GM12878 (cell line): ENCODE measurements at regions not wholly inside any gene's neighbourhood (a gene's known extent, or its start where the extent isn't known, plus 50 kb on each side); places are given as distances from the start of the nearest gene placed in this dataset.

ENCODE experiments used
- ATAC-seq: fragments of 200-7000 bp; cut with Tn5 transposase; 3 replicates; pipeline ENCODE4 v1.9.1; 2020; ENCODE audit warnings: mild to moderate bottlenecking, moderate library complexity
- BruUV-seq: library from RNA; stranded (reverse); fragments of 400-500 nt; replicated peaks from 2 replicates; lab custom pipeline; 2021; lab: Mats Ljungman, UMichigan
- CTCF ChIA-PET: fragments of 300-600 bp; sonication (Branson Sonifier 250); formaldehyde crosslinking; extraction: SDS; loops from one replicate; lab custom pipeline; 2021; ENCODE audit warnings: inconsistent platforms; lab: Yijun Ruan, JAX
- POLR2A ChIA-PET: fragments of 350-600 bp; formaldehyde crosslinking; extraction: SDS; loops from one replicate; lab custom pipeline; 2021; ENCODE audit warnings: inconsistent platforms; lab: Charles Lee
- RAD21 ChIA-PET: fragments of 300-600 bp; sonication (Branson Sonifier 250); formaldehyde crosslinking; loops from one replicate; lab custom pipeline; 2023; ENCODE audit warnings: antibody characterized with exemption; ENCODE audit not compliant: unreplicated experiment; lab: Charles Lee
- SMC1A ChIA-PET: fragments of 300-600 bp; sonication (Branson Sonifier 250); formaldehyde crosslinking; loops from one replicate; lab custom pipeline; 2023; ENCODE audit not compliant: unreplicated experiment, uncharacterized antibody; lab: Charles Lee
- DNase-seq: peaks from one replicate; pipeline ENCODE4 v3.0.0-alpha.2; 2011; ENCODE audit warnings: low read depth, low spot score
- FAIRE-seq: peaks from 3 replicates; lab custom pipeline; 2011; peaks lifted over from hg19 to GRCh38; lab: Jason Lieb, UNC
- H2AFZ ChIP-seq: 2 replicates; pipeline ENCODE4 v1.6.0; 2011; ENCODE audit warnings: low read depth, low read length, control low read depth; ENCODE audit not compliant: control insufficient read depth
- H3K27ac ChIP-seq: 2 replicates; pipeline ENCODE4 v1.5.1; 2011; ENCODE audit warnings: control low read depth; ENCODE audit not compliant: control insufficient read depth, insufficient read depth
- H3K27me3 ChIP-seq, 2 experiments: replicated peaks in 1 of 2; 2 replicates each; pipeline versions ENCODE4 v1.6.0 to v1.6.1; 2011; ENCODE audit warnings: low read length in 1 of 2; ENCODE audit not compliant: control insufficient read depth in 2 of 2, insufficient read depth in 2 of 2
- H3K36me3 ChIP-seq, 2 experiments: 2 replicates each; pipeline ENCODE4 v1.5.1; 2011; ENCODE audit warnings: low read length in 1 of 2; ENCODE audit not compliant: control insufficient read depth in 2 of 2, insufficient read depth in 2 of 2
- H3K4me1 ChIP-seq: 2 replicates; pipeline ENCODE4 v1.6.1; 2011; ENCODE audit warnings: mild to moderate bottlenecking, low read length, moderate library complexity, mixed read lengths; ENCODE audit not compliant: control insufficient read depth, insufficient read depth
- H3K4me2 ChIP-seq: 2 replicates; pipeline ENCODE4 v1.6.0; 2011; ENCODE audit warnings: control low read depth; ENCODE audit not compliant: control insufficient read depth, insufficient read depth
- H3K4me3 ChIP-seq: fragments of 200-600 bp; sonication (generic); 2 replicates; pipeline ENCODE4 v1.5.1; 2016
- H3K79me2 ChIP-seq: 2 replicates; pipeline ENCODE4 v1.6.0; 2011; ENCODE audit warnings: low read length; ENCODE audit not compliant: control insufficient read depth, insufficient read depth
- H3K9ac ChIP-seq: 2 replicates; pipeline ENCODE4 v1.8.0; 2011; ENCODE audit warnings: low read length, control low read depth, mixed read lengths; ENCODE audit not compliant: control insufficient read depth, insufficient read depth
- H3K9me3 ChIP-seq: replicated peaks from 3 replicates; pipeline ENCODE4 v1.5.1; 2011; ENCODE audit warnings: mild to moderate bottlenecking, low read length; ENCODE audit not compliant: control insufficient read depth, insufficient read depth
- H4K20me1 ChIP-seq: 2 replicates; pipeline ENCODE4 v1.6.0; 2011; ENCODE audit not compliant: control insufficient read depth, insufficient read depth
- ATF7 ChIP-seq: fragments of 450-650 bp; IDR thresholded peaks from 2 replicates; pipeline ENCODE4 v1.6.1; 2016; ENCODE audit warnings: low read depth, mild to moderate bottlenecking
- BHLHE40 ChIP-seq, 2 experiments: fragments of 450-650 bp in 1 of 2; IDR thresholded peaks; 2 replicates each; pipeline ENCODE4 v1.6.1; 2011 to 2017; ENCODE audit warnings: low read depth in 2 of 2, borderline replicate concordance in 1 of 2, improper control_type of control experiment in 1 of 2, low read length in 1 of 2, mild to moderate bottlenecking in 1 of 2
- CBFB ChIP-seq: IDR thresholded peaks from 2 replicates; pipeline ENCODE4 v1.6.1; 2016; ENCODE audit warnings: antibody characterized with exemption, low read depth
- CHD2 ChIP-seq: IDR thresholded peaks from 2 replicates; pipeline ENCODE4 v1.6.1; 2011; ENCODE audit warnings: low read depth, low read length, improper control_type of control experiment, borderline replicate concordance
- CREB1 ChIP-seq: IDR thresholded peaks from 2 replicates; pipeline ENCODE4 v1.6.1; 2012; ENCODE audit warnings: low read depth, mild to moderate bottlenecking, inconsistent platforms
- DPF2 ChIP-seq: fragments of 450-650 bp; IDR thresholded peaks from 2 replicates; pipeline ENCODE4 v1.6.1; 2017; ENCODE audit warnings: mild to moderate bottlenecking
- HDAC2 ChIP-seq: fragments of 200-600 bp; sonication (generic); IDR thresholded peaks from 2 replicates; pipeline ENCODE4 v1.6.1; 2017
- IKZF1 ChIP-seq: fragments of 450-650 bp; conservative IDR thresholded peaks from 2 replicates; pipeline ENCODE4 v1.6.1; 2017; ENCODE audit warnings: antibody characterized with exemption, mild to moderate bottlenecking
- KLF5 ChIP-seq: fragments of 450-650 bp; IDR thresholded peaks from 2 replicates; pipeline ENCODE4 v1.6.1; 2014; ENCODE audit warnings: mild to moderate bottlenecking; ENCODE audit not compliant: partially characterized antibody
- NBN ChIP-seq: fragments of 450-650 bp; IDR thresholded peaks from 2 replicates; pipeline ENCODE4 v1.6.1; 2016
- NFXL1 ChIP-seq: fragments of 450-650 bp; IDR thresholded peaks from 2 replicates; pipeline ENCODE4 v1.6.1; 2017; ENCODE audit warnings: antibody characterized with exemption, mild to moderate bottlenecking, borderline replicate concordance
- PML ChIP-seq: IDR thresholded peaks from 2 replicates; pipeline ENCODE4 v1.6.1; 2012; ENCODE audit warnings: low read length, inconsistent platforms
- RCOR1 ChIP-seq: conservative IDR thresholded peaks from 2 replicates; pipeline ENCODE4 v1.6.1; 2012; ENCODE audit warnings: low read depth, low read length, improper control_type of control experiment
- RELA ChIP-seq: fragments of 450-650 bp; IDR thresholded peaks from 2 replicates; pipeline ENCODE4 v1.8.0; 2014; ENCODE audit warnings: borderline replicate concordance; ENCODE audit not compliant: partially characterized antibody
- SMAD5 ChIP-seq: IDR thresholded peaks from 2 replicates; pipeline ENCODE4 v1.6.1; 2016; ENCODE audit warnings: antibody characterized with exemption, low read depth
- SPI1 ChIP-seq: IDR thresholded peaks from 2 replicates; pipeline ENCODE4 v1.6.1; 2011; ENCODE audit warnings: low read depth, mild to moderate bottlenecking, low read length, moderate library complexity, borderline replicate concordance; ENCODE audit not compliant: insufficient read depth
- TARDBP ChIP-seq: IDR thresholded peaks from 2 replicates; pipeline ENCODE4 v1.6.1; 2016; ENCODE audit warnings: borderline replicate concordance
- TCF3 ChIP-seq: IDR thresholded peaks from 2 replicates; pipeline ENCODE4 v1.6.1; 2012; ENCODE audit warnings: low read depth, mild to moderate bottlenecking, low read length, borderline replicate concordance; ENCODE audit not compliant: insufficient read depth
- ZNF217 ChIP-seq: fragments of 450-650 bp; IDR thresholded peaks from 2 replicates; pipeline ENCODE4 v1.6.1; 2017; ENCODE audit warnings: antibody characterized with exemption, mild to moderate bottlenecking
- ZZZ3 ChIP-seq: IDR thresholded peaks from 2 replicates; pipeline ENCODE4 v1.6.1; 2011; ENCODE audit warnings: low read depth; ENCODE audit not compliant: control insufficient read depth, insufficient read length
- WGBS: methylation state at CpG from one replicate; pipeline ENCODE4 v1.1.6; 2016; ENCODE audit warnings: low lambda C conversion rate; ENCODE audit not compliant: insufficient replicate concordance, insufficient coverage; ENCODE audit errors: missing lambda C conversion rate; 5-methylcytosine and 5-hydroxymethylcytosine counted together
- in situ Hi-C: fragments of 300-500 bp; cut with MboI; formaldehyde crosslinking; loops from 9 replicates; pipeline ENCODE4 v1.14.3; 2018; ENCODE audit warnings: mixed read lengths
- intact Hi-C: fragments of 100-400 bp; cut with micrococcal nuclease; formaldehyde crosslinking; loops from one replicate; pipeline ENCODE4 v1.14.2; 2022; ENCODE audit not compliant: unreplicated experiment
- TF ChIP-seq, protein P1 (sequence below): IDR thresholded peaks from 2 replicates; pipeline ENCODE4 v1.6.1; 2011; ENCODE audit warnings: borderline replicate concordance, low read depth, mild to moderate bottlenecking, moderate library complexity, low read length; ENCODE audit not compliant: insufficient read depth, poor library complexity, severe bottlenecking
- TF ChIP-seq, protein P2 (sequence below): IDR thresholded peaks from 2 replicates; pipeline ENCODE4 v1.6.1; 2011; ENCODE audit warnings: low read depth, mild to moderate bottlenecking, low read length, moderate library complexity, borderline replicate concordance; ENCODE audit errors: extremely low read depth
- TF ChIP-seq, protein P3 (sequence below): fragments of 450-650 bp; IDR thresholded peaks from 2 replicates; pipeline ENCODE4 v1.6.1; 2017; ENCODE audit warnings: borderline replicate concordance
- TF ChIP-seq, protein P4 (sequence below): fragments of 450-650 bp; IDR thresholded peaks from 2 replicates; pipeline ENCODE4 v1.6.1; 2016; ENCODE audit warnings: mild to moderate bottlenecking

DNA sequence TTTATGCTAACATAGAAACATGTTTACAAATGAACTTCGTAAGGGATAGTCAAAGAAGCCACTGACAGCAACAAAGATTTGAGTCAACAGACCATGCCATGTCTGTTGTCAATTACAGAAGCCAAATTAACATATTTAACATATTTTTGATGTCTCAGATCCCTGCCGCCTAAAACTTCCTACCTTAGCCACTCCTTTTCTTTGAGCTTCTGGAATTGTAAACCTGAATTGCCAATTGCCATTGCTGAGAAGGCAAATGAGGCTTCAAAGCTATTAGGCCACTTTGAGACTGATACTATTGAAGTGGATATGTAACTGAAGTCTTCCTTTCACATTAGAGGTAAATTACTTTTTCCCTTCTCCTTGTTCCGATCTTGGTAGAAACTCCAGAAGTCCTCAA lies 66.0 kb upstream of the DSEL start (continued):
- TF ChIP-seq, protein P1, sequence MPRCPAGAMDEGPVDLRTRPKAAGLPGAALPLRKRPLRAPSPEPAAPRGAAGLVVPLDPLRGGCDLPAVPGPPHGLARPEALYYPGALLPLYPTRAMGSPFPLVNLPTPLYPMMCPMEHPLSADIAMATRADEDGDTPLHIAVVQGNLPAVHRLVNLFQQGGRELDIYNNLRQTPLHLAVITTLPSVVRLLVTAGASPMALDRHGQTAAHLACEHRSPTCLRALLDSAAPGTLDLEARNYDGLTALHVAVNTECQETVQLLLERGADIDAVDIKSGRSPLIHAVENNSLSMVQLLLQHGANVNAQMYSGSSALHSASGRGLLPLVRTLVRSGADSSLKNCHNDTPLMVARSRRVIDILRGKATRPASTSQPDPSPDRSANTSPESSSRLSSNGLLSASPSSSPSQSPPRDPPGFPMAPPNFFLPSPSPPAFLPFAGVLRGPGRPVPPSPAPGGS: no peak
- no peak for TF ChIP-seq SMAD5
- TF ChIP-seq KLF5: no peak
- TF ChIP-seq ZZZ3: no peak
- no peak for TF ChIP-seq RCOR1
- TF ChIP-seq DPF2: no peak
- no peak for TF ChIP-seq RELA
- no peak for TF ChIP-seq ATF7
- TF ChIP-seq, protein P2, sequence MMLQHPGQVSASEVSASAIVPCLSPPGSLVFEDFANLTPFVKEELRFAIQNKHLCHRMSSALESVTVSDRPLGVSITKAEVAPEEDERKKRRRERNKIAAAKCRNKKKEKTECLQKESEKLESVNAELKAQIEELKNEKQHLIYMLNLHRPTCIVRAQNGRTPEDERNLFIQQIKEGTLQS: no peak
- no peak for TF ChIP-seq CREB1
- no peak for TF ChIP-seq CBFB
- TF ChIP-seq TARDBP: no peak
- TF ChIP-seq, all 136 proteins: peak for 0

DNA sequence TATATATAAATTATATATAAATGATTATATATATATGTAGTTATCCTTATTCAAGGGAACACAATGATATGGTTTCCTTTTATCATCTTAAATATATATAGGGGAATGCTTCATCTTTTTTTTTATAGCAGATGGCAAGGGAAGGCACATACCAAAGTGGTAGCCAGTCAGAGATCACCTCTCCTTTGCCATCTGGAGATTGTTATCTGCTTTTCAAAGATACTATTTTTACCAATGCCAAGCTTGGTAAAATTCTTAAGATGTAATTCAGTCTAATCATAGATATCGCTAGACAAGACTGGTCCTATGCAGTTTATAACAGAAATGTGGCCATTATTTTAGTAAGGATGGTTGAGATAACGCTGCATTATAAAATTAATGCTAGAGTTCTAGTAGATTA lies 64.7 kb upstream of the DSEL start:
- RAD21 ChIA-PET: no interaction called here
- SMC1A ChIA-PET: no interaction called here
- intact Hi-C loops: no loop called here
- 50% methylated on average over 2 of the region's 2 CpGs for WGBS
- no peak for TF ChIP-seq NBN
- TF ChIP-seq ZNF217: no peak
- TF ChIP-seq, protein P3, sequence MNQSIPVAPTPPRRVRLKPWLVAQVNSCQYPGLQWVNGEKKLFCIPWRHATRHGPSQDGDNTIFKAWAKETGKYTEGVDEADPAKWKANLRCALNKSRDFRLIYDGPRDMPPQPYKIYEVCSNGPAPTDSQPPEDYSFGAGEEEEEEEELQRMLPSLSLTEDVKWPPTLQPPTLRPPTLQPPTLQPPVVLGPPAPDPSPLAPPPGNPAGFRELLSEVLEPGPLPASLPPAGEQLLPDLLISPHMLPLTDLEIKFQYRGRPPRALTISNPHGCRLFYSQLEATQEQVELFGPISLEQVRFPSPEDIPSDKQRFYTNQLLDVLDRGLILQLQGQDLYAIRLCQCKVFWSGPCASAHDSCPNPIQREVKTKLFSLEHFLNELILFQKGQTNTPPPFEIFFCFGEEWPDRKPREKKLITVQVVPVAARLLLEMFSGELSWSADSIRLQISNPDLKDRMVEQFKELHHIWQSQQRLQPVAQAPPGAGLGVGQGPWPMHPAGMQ: no peak
- TF ChIP-seq, protein P4, sequence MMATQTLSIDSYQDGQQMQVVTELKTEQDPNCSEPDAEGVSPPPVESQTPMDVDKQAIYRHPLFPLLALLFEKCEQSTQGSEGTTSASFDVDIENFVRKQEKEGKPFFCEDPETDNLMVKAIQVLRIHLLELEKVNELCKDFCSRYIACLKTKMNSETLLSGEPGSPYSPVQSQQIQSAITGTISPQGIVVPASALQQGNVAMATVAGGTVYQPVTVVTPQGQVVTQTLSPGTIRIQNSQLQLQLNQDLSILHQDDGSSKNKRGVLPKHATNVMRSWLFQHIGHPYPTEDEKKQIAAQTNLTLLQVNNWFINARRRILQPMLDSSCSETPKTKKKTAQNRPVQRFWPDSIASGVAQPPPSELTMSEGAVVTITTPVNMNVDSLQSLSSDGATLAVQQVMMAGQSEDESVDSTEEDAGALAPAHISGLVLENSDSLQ: no peak
- TF ChIP-seq HDAC2: no peak
- TF ChIP-seq NFXL1: no peak
- no peak for TF ChIP-seq TCF3
- no peak for TF ChIP-seq PML
- no peak for TF ChIP-seq BHLHE40 (IDR thresholded peaks at IDR 0.05; ENCODE audit: borderline replicate concordance in 1 of 2, low read depth in 2 of 2, low read length in 1 of 2)
- TF ChIP-seq SPI1: no peak
- TF ChIP-seq IKZF1: no peak
- TF ChIP-seq CHD2: no peak
- Histone ChIP-seq H2AFZ (no peak overlapping the region), H4K20me1 (no peaks in the 10 kb centered on the region), H3K27ac (no peak overlapping the region), H3K36me3 (no peaks in the 10 kb centered on the region), H3K9ac (no peak overlapping the region), H3K9me3 (no peaks in the 10 kb centered on the region), H3K4me3 (no peak overlapping the region), H3K4me1 (no peaks in the 10 kb centered on the region), H3K79me2 (no peaks in the 10 kb centered on the region), H3K4me2 (no peak overlapping the region), H3K27me3 (no peaks in the 10 kb centered on the region)
- FAIRE-seq (no peak), ATAC-seq (no peak), DNase-seq (no peak)
- in situ Hi-C loops: no loop called here
- CTCF ChIA-PET: no interaction called here
- POLR2A ChIA-PET: no interaction called here
- no TSS peak for BruUV-seq
